ENCODE measurements at regions not wholly inside any gene's neighbourhood (a gene's known extent, or its start where the extent isn't known, plus 50 kb on each side); places are given as distances from the start of the nearest gene placed in this dataset.

DNA sequence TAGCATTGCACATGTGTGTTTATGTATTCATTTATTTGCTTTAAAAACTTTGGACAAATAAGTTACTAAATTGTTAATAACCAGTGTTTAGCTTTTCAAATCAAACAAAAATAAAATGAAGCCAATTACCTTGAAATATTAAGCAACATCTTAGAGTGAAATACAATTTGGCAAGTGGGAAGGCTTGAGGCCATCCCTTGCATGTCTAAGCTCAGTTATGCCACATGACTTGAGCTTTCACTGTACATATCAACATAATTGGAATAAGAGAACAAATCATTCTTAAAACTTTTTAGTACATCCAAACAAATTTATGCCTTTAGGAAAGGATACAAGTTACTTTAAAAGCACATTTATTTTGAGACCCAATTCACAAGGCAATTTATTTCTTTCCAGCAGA lies 640.6 kb downstream of the SPRY1 start:
- TF ChIP-seq GATA2 (IDR thresholded peaks at IDR 0.05; ENCODE audit: low read depth, low read length): no peak
- TF ChIP-seq GATA3 (IDR thresholded peaks at IDR 0.05; ENCODE audit: low read depth, low read length): no peak

DNA sequence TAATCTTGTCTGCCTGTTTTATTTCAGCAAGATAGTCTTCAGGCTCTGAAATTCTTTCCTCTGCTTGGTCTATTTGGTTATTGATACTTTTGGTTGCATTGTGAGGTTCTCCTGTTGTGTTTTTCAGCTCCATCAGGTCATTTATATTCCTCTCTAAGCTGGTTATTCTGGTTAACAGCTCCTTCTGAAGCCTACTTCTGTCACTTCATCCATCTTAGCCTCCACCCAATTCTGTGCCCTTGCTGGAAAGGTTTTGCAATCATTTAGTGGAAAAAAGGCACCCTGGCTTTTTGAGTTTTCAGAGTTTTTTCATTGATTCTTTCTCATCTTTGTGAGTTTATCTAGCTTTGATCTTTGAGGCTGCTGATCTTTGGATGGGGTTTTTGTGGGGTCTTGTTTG lies 647.7 kb downstream of the SPRY1 start:
- no peak for TF ChIP-seq GATA3 (IDR thresholded peaks at IDR 0.05; ENCODE audit: low read depth, low read length)
- TF ChIP-seq GATA2 (IDR thresholded peaks at IDR 0.05; ENCODE audit: low read depth, low read length): no peak

DNA sequence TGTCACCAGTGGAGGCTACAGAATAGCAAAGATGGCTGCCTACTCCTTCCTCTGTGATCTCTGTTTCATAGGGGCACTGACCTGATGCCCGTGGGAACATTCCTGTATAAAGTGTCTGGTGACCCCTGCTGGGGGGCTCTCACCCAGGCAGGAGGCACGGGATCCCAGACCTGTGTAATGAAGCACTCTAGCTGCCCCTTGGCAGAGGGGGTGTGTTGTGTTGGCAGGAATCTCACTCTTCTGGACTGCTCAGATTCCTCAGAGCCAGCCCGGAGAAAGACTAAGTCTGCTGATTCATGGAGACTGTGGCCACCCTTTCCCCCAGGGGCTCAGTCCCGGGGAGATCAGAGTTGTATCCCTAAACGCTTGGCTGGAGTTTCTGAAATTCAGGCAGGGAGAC lies 648.3 kb downstream of the SPRY1 start:
- TF ChIP-seq GATA3 (IDR thresholded peaks at IDR 0.05; ENCODE audit: low read depth, low read length): no peak
- TF ChIP-seq GATA2 (IDR thresholded peaks at IDR 0.05; ENCODE audit: low read depth, low read length): no peak

DNA sequence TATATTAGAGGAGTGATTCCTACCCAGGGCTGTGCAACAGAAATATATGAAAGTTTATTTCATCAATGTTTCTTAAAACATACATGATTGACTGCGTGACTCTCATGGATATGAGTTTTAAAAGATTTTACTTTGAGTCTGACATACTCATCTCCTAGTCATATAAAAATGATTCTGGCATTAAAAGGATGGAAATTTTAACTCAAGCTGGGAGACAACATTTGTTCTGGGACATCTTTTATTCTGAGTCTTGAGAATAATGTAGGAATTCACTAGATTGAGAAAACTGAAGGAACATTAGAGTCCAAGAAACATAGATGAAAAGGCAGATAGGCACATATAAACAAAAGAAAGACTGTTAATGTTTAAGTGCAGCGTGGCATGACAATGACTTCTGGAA lies 649.6 kb downstream of the SPRY1 start:
- no peak for TF ChIP-seq GATA2 (IDR thresholded peaks at IDR 0.05; ENCODE audit: low read depth, low read length)
- TF ChIP-seq GATA3 (IDR thresholded peaks at IDR 0.05; ENCODE audit: low read depth, low read length): no peak

DNA sequence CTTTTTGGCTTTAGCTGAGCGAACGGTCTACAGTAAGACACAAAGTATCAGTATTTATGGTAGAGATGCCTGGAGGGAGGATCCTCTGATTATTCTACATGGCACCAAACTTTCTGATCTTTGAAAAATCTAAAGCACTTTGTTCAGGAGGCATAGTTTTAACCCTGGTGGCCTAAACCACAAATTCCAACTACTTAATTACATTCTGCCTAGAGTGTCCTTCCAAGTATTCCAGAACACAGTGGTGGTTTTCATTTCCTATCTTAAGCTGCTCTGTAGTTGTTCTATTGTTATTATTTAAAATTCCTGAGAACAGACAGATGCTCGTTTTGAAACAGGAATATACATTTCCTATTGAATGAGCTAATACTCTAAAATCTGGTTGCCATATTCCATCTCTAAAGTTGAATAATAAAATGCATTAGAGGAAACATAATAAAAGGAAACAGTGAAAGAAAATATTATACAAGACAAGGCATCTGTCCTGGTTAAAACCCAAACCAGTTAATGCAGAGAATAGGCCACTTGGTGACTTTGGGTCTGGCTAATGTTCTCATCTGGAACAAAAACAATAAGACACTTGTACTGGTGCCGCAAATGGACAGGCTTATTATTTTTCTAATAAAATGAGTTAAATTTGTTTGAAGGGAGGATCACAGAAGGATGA lies 657.4 kb downstream of the SPRY1 start:
- TF ChIP-seq GATA3 (IDR thresholded peaks at IDR 0.05; ENCODE audit: low read depth, low read length) (no peak), GATA2 (IDR thresholded peaks at IDR 0.05; ENCODE audit: low read depth, low read length) (no peak)

DNA sequence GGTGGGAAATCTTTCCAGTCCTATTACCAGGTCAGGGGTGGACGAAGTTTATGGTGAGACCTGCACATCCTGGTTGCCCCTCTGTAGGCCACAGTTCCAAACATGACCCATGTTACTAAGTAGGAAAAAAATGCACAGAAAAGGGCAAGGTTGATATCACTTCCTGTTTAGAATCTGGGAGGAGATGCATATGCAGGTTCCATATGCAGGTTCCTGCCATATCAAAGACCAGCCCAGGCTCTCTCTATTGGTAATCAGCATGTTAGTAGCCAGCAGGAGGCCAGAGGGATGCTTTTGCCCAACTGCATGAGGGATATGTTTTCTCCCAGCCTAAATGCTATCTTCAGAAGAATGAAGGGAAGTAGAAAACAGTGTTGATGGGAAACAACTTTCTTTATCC lies 657.2 kb downstream of the ANKRD50 start:
- TF ChIP-seq GATA2 (IDR thresholded peaks at IDR 0.05; ENCODE audit: low read depth, low read length) (no peak), GATA3 (IDR thresholded peaks at IDR 0.05; ENCODE audit: low read depth, low read length) (no peak)

DNA sequence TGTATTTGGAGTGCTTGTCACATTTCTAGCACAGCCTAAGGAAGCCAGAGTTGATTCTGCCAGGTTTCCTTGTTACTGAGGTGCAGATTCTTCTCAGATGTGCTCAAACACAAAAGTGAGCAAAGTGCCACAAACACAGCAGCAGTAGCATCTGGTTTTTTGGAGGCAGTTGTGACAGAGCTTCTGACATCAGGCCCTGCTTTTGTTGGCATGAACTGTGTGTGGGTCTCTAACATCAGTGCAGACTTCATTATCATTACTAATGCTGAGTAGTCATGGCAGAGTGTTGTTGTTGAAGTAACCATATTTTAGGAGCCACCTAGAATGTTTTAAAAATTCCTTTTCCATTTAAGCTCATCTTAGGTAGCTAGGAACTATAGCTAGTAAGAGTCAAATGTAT lies 656.6 kb downstream of the ANKRD50 start:
- TF ChIP-seq GATA3 (IDR thresholded peaks at IDR 0.05; ENCODE audit: low read depth, low read length): no peak
- TF ChIP-seq GATA2 (IDR thresholded peaks at IDR 0.05; ENCODE audit: low read depth, low read length): no peak

DNA sequence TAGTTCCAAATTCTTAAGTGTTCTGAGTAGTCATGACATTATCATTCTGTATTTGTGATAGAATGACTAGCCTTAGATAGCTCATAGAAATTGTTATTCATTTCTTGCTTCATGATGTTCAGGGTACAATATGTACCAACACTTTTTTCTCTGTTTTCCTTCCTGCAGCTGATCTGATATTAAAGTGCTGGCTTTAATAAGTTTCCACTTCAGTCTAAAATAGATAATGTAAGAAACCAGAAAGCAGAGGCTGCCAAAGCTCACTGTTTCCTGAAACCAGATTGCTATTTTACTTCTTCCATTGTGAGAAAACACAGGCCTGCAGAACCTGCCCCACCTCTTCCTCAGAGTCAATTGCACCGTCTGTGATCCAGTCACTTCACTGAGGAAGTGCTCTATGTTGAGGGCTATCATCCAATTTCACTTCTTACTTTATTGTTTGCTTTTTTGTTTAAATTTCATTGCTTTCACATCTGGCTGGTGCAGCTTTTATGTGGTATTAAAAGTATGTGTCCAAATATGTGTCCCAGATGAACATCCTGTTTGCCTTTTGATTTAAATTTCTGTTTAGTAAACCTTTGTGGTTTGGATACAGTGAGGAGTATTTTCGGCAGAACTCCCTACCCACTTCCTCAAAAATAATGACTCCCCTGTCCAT lies 652.1 kb downstream of the ANKRD50 start:
- TF ChIP-seq GATA2 (IDR thresholded peaks at IDR 0.05; ENCODE audit: low read depth, low read length) (no peak), GATA3 (IDR thresholded peaks at IDR 0.05; ENCODE audit: low read depth, low read length) (no peak)

DNA sequence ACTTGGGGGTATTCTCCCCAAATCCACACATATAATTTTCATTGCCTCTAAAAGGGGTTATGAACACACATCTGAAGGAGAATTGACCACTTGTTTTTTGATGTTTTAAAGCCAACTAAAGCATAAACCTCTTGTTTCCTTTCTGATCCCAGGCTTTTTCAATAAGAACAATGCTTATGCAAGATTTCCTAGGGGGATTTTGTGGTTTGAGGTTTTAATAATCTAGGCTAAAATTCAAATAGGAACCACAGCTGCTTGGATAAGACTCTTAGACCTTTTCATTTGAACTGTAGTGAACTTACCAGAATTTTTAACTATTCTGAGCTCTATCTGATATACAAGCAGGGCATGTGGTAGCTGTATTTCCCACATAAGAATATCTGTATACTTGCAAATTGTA lies 651.1 kb downstream of the ANKRD50 start:
- TF ChIP-seq GATA3 (IDR thresholded peaks at IDR 0.05; ENCODE audit: low read depth, low read length) (no peak), GATA2 (IDR thresholded peaks at IDR 0.05; ENCODE audit: low read depth, low read length) (no peak)

DNA sequence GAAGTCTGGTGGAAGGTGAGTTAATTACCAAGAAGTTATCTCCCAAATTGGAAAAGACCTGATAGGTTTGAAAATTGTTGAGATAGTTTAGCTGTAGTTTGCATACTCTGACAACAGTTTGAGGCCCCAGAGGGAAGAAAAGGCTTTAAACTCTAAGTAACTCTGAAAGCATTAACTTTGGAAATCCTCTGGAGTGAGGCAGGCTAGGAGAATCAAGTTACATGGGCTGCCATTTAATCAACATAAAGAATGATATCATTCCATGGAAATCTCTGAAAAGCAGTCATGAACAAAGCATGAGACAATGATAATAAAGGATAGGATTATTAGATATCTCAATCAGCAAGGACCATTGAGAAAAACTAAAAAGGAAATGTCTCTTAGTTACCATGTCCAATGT lies 647.1 kb downstream of the ANKRD50 start:
- no peak for TF ChIP-seq GATA2 (IDR thresholded peaks at IDR 0.05; ENCODE audit: low read depth, low read length)
- no peak for TF ChIP-seq GATA3 (IDR thresholded peaks at IDR 0.05; ENCODE audit: low read depth, low read length)

DNA sequence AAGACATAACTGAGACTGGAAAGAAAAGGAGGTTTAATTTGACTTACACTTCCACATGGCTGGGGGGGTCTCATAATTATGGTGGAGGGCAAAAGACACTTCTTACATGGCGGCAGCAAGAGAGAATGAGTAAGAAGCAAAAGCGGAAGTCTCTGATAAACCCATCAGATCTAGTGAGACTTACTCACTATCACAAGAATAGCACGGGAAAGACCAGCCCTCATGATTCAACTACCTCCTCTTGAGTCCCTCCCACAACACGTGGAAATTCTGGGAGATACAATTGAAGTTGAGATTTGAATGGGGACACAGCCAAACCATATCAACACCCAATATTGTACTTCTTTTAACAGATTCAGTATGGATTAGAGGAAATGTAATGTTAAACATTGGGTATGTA lies 646.6 kb downstream of the ANKRD50 start:
- no peak for TF ChIP-seq GATA2 (IDR thresholded peaks at IDR 0.05; ENCODE audit: low read depth, low read length)
- no peak for TF ChIP-seq GATA3 (IDR thresholded peaks at IDR 0.05; ENCODE audit: low read depth, low read length)

DNA sequence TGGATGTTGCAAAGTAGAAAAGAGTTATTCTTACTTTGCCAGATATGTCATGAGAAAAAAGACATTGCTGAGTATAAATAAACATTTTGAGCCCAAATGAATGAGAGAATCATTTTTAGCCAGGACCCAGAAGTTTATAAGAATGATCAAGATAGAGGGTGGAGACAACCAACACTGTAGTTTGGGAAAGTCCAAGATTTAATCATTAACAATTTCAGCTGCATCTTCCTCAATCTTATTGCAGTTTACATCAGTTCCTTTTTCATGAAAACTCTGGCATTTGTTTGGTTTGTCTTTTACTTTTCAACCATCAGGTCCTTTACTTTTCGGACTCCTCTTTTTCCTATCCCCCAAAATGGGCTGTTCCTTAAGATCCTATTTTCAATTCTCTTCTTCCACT lies 645.9 kb downstream of the ANKRD50 start:
- TF ChIP-seq GATA3 (IDR thresholded peaks at IDR 0.05; ENCODE audit: low read depth, low read length) (no peak), GATA2 (IDR thresholded peaks at IDR 0.05; ENCODE audit: low read depth, low read length) (no peak)

DNA sequence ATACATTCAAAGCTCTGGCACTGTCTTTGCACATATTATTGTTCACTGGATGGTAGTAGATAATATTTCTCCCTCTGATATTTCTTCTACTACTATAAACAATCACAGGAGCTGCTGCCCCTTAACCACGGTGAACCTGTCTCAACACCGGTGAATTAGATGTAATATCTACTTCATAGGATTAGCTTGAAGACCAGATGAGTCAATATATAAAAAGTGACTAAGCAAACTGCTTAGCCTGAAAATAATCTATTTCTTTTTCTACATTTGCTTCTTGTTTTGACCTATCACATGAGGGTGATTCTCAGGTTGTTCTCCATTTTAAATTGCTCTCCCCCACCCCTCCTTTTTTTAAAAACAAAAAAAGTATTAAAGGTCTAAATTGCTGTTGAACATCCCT lies 645.5 kb downstream of the ANKRD50 start:
- TF ChIP-seq GATA3 (IDR thresholded peaks at IDR 0.05; ENCODE audit: low read depth, low read length): no peak

DNA sequence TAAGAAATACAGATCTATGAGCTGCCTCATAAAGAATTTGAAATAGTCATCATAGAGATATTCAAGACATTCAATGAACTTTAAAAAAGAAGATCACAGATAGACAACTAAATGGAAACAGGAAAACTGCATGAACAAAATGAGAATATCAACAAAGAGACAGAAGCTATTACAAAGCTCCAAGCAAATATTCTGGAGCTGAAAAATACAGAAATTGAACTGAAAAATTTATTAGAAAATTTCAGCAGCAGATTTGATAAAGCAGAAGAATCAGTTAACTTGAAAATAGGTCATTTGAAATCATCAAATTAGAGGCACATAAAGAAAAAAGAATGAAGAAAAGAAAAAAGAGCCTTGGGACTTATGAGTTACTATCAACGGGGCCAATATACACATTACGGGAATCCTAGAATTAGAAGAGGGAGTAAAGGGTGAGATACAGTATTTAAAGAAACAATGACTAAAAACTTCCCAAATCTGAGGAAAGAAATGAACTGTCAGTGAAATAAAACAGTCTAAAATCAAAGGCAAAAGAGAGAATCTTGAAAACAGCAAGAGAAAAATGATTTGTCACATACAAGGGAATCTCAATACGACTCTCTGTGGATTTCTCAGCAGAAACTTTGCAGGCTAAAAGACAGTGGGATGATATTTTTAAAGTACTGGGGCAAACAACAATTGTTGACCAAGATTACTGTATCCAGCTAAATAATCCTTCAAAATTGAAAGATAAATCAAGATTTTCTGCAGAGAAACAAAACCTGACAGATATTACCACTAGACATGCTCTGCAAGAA lies 641.6 kb downstream of the ANKRD50 start:
- TF ChIP-seq GATA2 (IDR thresholded peaks at IDR 0.05; ENCODE audit: low read depth, low read length) (no peak), GATA3 (IDR thresholded peaks at IDR 0.05; ENCODE audit: low read depth, low read length) (no peak)

All from SH-SY5Y (cell line).